SK-N-SH (cell line): ENCODE measurements at regions not wholly inside any gene's neighbourhood (a gene's known extent, or its start where the extent isn't known, plus 50 kb on each side); places are given as distances from the start of the nearest gene placed in this dataset.

ENCODE experiments used
- CTCF ChIP-seq: fragments of 200-600 bp; sonication (generic); IDR thresholded peaks from 2 replicates; pipeline ENCODE4 v1.6.1; 2017; ENCODE audit warnings: antibody characterized with exemption, mild to moderate bottlenecking, moderate library complexity
- POLR2AphosphoS5 ChIP-seq: IDR thresholded peaks from 2 replicates; pipeline ENCODE4 v1.6.1; 2012; ENCODE audit warnings: low read depth, low read length
- USF1 ChIP-seq: IDR thresholded peaks from 2 replicates; pipeline ENCODE4 v1.4.0; 2012; ENCODE audit warnings: low read depth, borderline replicate concordance

GRCh38 chr6:135116571-135116970 lies 61.9 kb upstream of the HBS1L start:
- TF ChIP-seq CTCF (no peak), USF1 (no peak), POLR2AphosphoS5 (no peak)
